ENCODE measurements at regions not wholly inside any gene's neighbourhood (a gene's known extent, or its start where the extent isn't known, plus 50 kb on each side); places are given as distances from the start of the nearest gene placed in this dataset.
A peak's percentile ranks its signal among the peaks of the same experiment; 100 is the strongest.

DNA sequence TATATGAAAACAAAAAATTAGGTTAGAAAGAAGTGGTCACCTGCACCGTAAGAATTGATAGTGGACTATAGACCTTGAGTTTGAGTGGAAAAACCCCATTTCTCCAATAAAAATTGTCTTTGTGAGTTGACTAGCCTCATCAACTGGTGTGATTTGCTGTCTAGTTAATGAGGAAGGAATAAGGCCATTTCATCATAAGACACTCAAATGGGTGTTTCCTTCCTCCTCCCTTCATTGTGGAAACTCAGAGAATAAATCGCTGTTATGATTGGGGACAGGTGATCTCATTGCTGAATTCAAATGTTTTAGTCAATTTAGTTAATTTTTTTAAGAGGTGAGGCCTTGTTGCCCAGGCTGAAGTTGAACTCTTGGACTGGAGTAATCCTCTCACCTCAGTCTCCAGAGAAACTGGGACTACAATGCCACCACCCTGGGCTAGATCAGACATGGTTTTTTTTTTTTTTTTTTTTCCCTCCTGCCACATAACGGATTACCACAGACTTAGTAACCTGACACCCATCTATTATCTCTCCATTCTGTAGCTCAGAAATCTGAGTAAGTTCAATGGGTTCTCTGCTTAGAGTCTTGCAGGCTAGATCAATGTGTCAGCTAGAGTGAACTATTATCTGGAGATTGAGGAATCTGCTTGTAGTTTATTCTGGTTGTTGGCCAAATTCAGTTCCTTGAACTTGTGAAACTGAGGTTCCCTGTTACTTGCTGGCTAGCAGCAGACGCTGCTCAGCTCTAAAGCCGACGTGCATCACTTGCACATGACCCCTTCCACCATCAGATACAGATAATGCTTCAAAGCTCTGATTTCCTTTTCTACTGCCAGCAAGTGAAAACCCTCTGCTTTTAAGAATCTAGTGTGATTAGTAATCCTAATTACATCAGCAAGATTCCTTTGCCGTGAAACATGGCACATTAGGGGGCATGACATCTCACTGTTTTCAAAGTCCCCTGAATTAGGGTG is 663.8 kb upstream of the CDH9 start:
- peak; percentile 67 for DNase-seq (ENCODE audit: low read depth)
- TF ChIP-seq, protein P1, sequence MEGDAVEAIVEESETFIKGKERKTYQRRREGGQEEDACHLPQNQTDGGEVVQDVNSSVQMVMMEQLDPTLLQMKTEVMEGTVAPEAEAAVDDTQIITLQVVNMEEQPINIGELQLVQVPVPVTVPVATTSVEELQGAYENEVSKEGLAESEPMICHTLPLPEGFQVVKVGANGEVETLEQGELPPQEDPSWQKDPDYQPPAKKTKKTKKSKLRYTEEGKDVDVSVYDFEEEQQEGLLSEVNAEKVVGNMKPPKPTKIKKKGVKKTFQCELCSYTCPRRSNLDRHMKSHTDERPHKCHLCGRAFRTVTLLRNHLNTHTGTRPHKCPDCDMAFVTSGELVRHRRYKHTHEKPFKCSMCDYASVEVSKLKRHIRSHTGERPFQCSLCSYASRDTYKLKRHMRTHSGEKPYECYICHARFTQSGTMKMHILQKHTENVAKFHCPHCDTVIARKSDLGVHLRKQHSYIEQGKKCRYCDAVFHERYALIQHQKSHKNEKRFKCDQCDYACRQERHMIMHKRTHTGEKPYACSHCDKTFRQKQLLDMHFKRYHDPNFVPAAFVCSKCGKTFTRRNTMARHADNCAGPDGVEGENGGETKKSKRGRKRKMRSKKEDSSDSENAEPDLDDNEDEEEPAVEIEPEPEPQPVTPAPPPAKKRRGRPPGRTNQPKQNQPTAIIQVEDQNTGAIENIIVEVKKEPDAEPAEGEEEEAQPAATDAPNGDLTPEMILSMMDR (IDR thresholded peaks at IDR 0.05; ENCODE audit: insufficient read depth, low read length): no peak
- H3K4me3 ChIP-seq (ENCODE audit: low read depth, low read length): no peak overlapping the region

DNA sequence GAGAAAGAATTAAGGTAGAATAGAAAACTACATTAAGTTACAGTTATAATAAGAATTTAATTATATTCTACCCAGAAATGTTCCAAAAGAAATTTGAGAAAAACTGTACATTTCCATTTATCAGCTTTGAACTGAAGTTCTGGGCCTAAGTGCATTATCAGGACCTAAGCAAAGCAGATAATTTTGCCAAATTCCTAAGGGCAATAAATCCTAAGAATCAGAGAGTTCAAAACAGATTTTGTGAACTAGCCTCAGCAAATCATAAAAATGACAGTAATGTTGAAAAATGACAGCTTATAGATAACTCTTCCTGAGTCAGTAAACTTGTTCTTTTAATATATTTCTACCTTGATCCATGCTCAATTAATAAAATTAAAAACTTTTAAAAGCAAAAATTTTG is 662.1 kb upstream of the CDH9 start:
- H3K4me3 ChIP-seq (ENCODE audit: low read depth, low read length): no peak overlapping the region
- DNase-seq (ENCODE audit: low read depth): no peak
- TF ChIP-seq, protein P1 (IDR thresholded peaks at IDR 0.05; ENCODE audit: insufficient read depth, low read length): no peak

DNA sequence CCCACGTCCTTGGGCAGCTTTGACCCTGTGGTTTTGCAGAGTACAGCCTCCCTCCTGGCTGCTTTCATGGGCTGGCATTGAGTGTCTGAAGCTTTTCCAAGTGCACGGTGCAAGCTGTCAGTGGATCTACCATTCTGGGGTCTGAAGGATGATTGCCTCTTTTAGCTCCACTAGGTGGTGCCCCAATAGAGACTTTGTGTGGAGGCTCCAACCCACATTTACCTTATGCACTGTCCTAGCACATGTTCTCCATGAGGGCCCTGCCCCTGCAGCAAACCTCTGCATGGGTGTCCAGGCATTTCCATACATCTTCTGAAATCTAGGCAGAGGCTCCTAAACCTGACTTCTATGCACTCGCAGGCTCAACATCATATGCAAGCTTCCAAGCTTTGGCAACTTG is 644.2 kb upstream of the CDH9 start:
- DNase-seq (ENCODE audit: low read depth): no peak
- TF ChIP-seq, protein P1 (IDR thresholded peaks at IDR 0.05; ENCODE audit: insufficient read depth, low read length): no peak
- no peak overlapping the region for H3K4me3 ChIP-seq (ENCODE audit: low read depth, low read length)

DNA sequence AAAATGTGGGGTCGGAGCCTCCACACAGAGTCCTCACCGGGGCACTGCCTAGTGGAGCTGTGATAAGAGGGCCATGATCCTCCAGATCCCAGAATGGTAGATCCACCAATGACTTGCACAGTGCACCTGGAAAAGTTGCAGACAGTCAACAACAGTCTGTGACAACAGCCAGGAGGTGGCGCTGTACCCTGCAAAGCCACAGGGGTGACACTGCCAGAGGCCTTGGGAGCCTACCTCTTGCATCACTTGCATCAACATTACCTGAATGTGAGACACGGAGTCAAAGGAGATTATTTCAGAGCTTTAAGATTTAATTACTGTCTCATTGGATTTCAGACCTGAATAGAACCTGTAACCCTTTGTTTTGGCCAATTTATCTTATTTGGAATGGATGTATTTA is 614.1 kb upstream of the CDH9 start:
- TF ChIP-seq, protein P1 (IDR thresholded peaks at IDR 0.05; ENCODE audit: insufficient read depth, low read length): no peak
- no peak for DNase-seq (ENCODE audit: low read depth)
- H3K4me3 ChIP-seq (ENCODE audit: low read depth, low read length): no peak overlapping the region

DNA sequence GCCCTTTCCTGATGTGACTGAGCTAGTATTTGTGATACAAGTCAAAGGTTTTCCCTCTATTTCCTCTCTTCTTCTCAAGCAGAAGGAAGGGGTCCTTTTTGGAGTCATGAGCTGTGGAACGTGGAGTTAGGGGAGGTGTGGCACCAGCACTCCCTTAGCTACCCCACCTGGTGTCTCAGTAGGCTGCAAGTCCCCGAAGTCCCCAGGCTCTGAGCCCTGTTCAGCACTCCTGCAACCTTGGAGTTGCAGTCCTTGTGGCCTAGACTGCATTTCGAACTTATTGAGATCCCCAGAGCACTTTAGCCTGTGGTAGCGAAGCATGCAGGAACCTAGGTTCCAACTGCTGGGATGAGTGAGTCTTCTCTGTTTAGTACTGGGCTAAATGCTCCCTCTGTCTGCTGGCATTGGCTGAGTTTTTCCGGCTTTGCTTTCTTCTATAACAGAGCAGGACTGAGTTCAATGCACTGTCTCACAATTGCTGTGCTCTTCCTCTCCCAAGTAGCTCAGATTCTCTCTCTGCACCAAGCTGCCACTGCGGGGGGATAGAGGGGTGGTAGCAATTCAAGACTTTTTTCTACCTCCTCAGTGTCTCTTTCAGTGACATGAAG is 600.7 kb upstream of the CDH9 start:
- TF ChIP-seq, protein P1 (IDR thresholded peaks at IDR 0.05; ENCODE audit: insufficient read depth, low read length): no peak
- no peak for DNase-seq (ENCODE audit: low read depth)

DNA sequence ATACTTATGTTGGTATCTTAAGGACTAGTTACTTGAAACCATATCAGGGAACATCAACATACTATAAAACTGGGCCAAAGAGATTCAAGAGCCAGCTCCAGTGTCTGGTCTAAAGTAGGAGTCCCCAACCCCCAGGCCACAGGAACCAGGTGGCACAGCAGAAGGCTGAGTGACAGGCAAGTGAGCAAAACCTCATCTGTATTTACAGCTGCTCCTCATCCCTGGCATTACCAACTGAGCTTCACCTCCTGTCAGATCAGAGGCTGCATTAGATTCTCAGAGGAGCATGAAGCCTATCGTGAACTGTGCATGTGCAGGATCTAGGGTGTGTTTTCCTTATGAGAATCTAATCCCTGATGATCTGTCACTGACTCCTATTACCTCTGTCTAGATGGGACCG is 581.6 kb upstream of the CDH9 start:
- H3K4me3 ChIP-seq (ENCODE audit: low read depth, low read length): no peak overlapping the region
- TF ChIP-seq, protein P1 (IDR thresholded peaks at IDR 0.05; ENCODE audit: insufficient read depth, low read length): no peak
- no peak for DNase-seq (ENCODE audit: low read depth)

More for the DNA sequence above, 600.7 kb upstream of the CDH9 start:
- no peak overlapping the region for H3K4me3 ChIP-seq (ENCODE audit: low read depth, low read length)
